SW 1271 (cell line): ENCODE measurements at regions not wholly inside any gene's neighbourhood (a gene's known extent, or its start where the extent isn't known, plus 50 kb on each side); places are given as distances from the start of the nearest gene placed in this dataset.
"Not testable (repeated sequence)": the region's sequence is repeated elsewhere in the genome, so short reads cannot be mapped to it uniquely, and the experiment has no call there.

Source experiments
- DNase-seq, 2 experiments: peaks; one replicate each; lab custom pipeline; 2025; lab: John Stamatoyannopoulos, UW

GRCh38 chr5:67814569-67815311 lies 400.8 kb upstream of the PIK3R1 start:
- no peak for DNase-seq

GRCh38 chr5:67813877-67814539 lies 401.5 kb upstream of the PIK3R1 start:
- no peak for DNase-seq

- no peak for DNase-seq
These were observed 406.0 kb upstream of the PIK3R1 start for GRCh38 chr5:67809589-67809988.

GRCh38 chr5:67808340-67808739 lies 407.2 kb upstream of the PIK3R1 start:
- no peak for DNase-seq

- no peak for DNase-seq
These were observed 408.1 kb upstream of the PIK3R1 start for GRCh38 chr5:67807439-67807888.

- no peak for DNase-seq
These were observed 408.7 kb upstream of the PIK3R1 start for GRCh38 chr5:67806654-67807438.

- no peak for DNase-seq
These were observed 409.7 kb upstream of the PIK3R1 start for GRCh38 chr5:67805666-67806348.

GRCh38 chr5:67802766-67803165 lies 412.8 kb upstream of the PIK3R1 start:
- no peak for DNase-seq

GRCh38 chr5:67799732-67800234 lies 415.8 kb upstream of the PIK3R1 start:
- no peak for DNase-seq

GRCh38 chr5:67798470-67798869 lies 417.1 kb upstream of the PIK3R1 start:
- DNase-seq: not testable (repeated sequence)

- DNase-seq: no peak
These were observed 419.6 kb upstream of the PIK3R1 start for GRCh38 chr5:67795781-67796477.

GRCh38 chr5:67793966-67794365 lies 421.6 kb upstream of the PIK3R1 start:
- no peak for DNase-seq

GRCh38 chr5:67793418-67793817 lies 422.1 kb upstream of the PIK3R1 start:
- no peak for DNase-seq

GRCh38 chr5:67792891-67793290 lies 422.7 kb upstream of the PIK3R1 start:
- DNase-seq: no peak

GRCh38 chr5:67790390-67790789 lies 425.2 kb upstream of the PIK3R1 start:
- no peak for DNase-seq

GRCh38 chr5:67779893-67780623 lies 435.5 kb upstream of the PIK3R1 start:
- DNase-seq: not testable (repeated sequence)

- no peak for DNase-seq
These were observed 440.8 kb upstream of the PIK3R1 start for GRCh38 chr5:67774786-67775185.

GRCh38 chr5:67774267-67774552 lies 441.3 kb upstream of the PIK3R1 start:
- DNase-seq: no peak

- no peak for DNase-seq
These were observed 441.9 kb upstream of the PIK3R1 start for GRCh38 chr5:67773411-67774266.

- no peak for DNase-seq
These were observed 443.8 kb upstream of the PIK3R1 start for GRCh38 chr5:67771791-67772190.
